H7 (cell line): ENCODE measurements at regions not wholly inside any gene's neighbourhood (a gene's known extent, or its start where the extent isn't known, plus 50 kb on each side); places are given as distances from the start of the nearest gene placed in this dataset.

Experiments
- DNase-seq: peaks from one replicate; pipeline ENCODE4 v3.0.0; 2012
- H3K27me3 ChIP-seq: 2 replicates; pipeline ENCODE4 v1.6.0; 2011; ENCODE audit warnings: mild to moderate bottlenecking, low read length; ENCODE audit not compliant: control insufficient read depth, insufficient read depth
- H3K36me3 ChIP-seq: replicated peaks from 2 replicates; pipeline ENCODE4 v1.5.1; 2011; ENCODE audit warnings: low read length; ENCODE audit not compliant: control insufficient read depth, insufficient read depth
- H3K4me3 ChIP-seq: 2 replicates; pipeline ENCODE4 v1.5.1; 2011; ENCODE audit warnings: low read depth, mild to moderate bottlenecking, control low read depth, low read length, moderate library complexity; ENCODE audit not compliant: insufficient read depth

- Histone ChIP-seq H3K27me3 (no peaks in the 10 kb centered on the region), H3K36me3 (no peaks in the 10 kb centered on the region)
- no peak for DNase-seq
These were observed 337.9 kb upstream of the EDNRB start for GRCh38 chr13:78256484-78256883.

DNA sequence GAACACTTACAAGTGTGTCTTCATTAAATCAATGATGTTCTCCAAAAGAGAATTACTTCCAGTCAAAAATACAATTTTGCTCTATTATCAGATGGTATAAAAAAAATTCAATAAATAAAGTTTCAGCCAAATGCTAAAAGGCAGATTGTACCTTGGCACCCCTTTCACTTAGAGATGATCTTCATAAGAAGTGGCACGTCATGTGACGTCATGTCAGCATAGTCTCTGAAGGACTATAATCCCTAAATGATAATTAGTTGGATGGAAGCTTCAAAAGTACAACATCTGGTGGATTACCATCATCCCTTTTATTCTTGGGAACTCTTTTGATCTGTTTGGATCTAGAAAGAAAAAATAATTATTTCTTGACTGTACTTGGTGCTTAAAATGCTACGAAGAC is 335.5 kb upstream of the EDNRB start:
- no peak for DNase-seq
- H3K27me3 ChIP-seq: no peaks in the 10 kb centered on the region
- H3K4me3 ChIP-seq: no peak overlapping the region
- no peaks in the 10 kb centered on the region for H3K36me3 ChIP-seq

More at GRCh38 chr13:78256484-78256883, 337.9 kb upstream of the EDNRB start:
- no peak overlapping the region for H3K4me3 ChIP-seq

- no peak overlapping the region for H3K4me3 ChIP-seq
- no peak for DNase-seq
These were observed 328.7 kb upstream of the EDNRB start for GRCh38 chr13:78247362-78247761.

GRCh38 chr13:78241278-78241919 is 322.8 kb upstream of the EDNRB start:
- H3K27me3 ChIP-seq: no peaks in the 10 kb centered on the region
- peak; percentile 13 for DNase-seq
- no peak overlapping the region for H3K4me3 ChIP-seq
- H3K36me3 ChIP-seq: no peaks in the 10 kb centered on the region

More at GRCh38 chr13:78247362-78247761, 328.7 kb upstream of the EDNRB start:
- H3K27me3 ChIP-seq: no peaks in the 10 kb centered on the region
- no peaks in the 10 kb centered on the region for H3K36me3 ChIP-seq

GRCh38 chr13:78239714-78240113 is 321.1 kb upstream of the EDNRB start:
- DNase-seq: no peak
- no peaks in the 10 kb centered on the region for H3K36me3 ChIP-seq

GRCh38 chr13:78238911-78239310 is 320.3 kb upstream of the EDNRB start:
- H3K27me3 ChIP-seq: no peaks in the 10 kb centered on the region
- H3K4me3 ChIP-seq: no peak overlapping the region
- H3K36me3 ChIP-seq: no peaks in the 10 kb centered on the region
- no peak for DNase-seq

More at GRCh38 chr13:78239714-78240113, 321.1 kb upstream of the EDNRB start:
- H3K27me3 ChIP-seq: no peaks in the 10 kb centered on the region
- no peak overlapping the region for H3K4me3 ChIP-seq

- DNase-seq: no peak
- no peaks in the 10 kb centered on the region for H3K36me3 ChIP-seq
- no peak overlapping the region for H3K4me3 ChIP-seq
- H3K27me3 ChIP-seq: no peaks in the 10 kb centered on the region
These were observed 310.3 kb upstream of the EDNRB start for GRCh38 chr13:78228940-78229339.

DNA sequence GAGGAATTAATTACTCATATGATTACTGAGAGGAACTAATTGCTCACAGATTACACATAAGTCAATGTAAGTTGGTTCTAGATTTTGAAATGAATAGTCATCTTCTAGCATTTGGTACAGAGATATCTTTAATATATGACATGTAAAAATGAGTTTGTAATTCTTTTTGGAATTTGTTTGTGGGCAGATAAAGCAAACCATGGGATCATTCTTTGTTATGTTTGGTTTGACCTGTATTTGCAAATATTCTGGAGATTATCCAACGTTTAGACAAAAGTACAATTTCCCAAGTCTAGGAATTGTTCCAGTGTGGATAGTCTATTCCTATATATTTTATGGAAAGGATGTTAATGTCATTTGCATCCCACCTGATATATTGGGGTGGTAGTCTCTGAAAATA is 309.6 kb upstream of the EDNRB start:
- H3K27me3 ChIP-seq: no peaks in the 10 kb centered on the region
- no peak for DNase-seq
- no peaks in the 10 kb centered on the region for H3K36me3 ChIP-seq
- H3K4me3 ChIP-seq: no peak overlapping the region

GRCh38 chr13:78227709-78228108 is 309.1 kb upstream of the EDNRB start:
- Histone ChIP-seq H3K36me3 (no peaks in the 10 kb centered on the region), H3K27me3 (no peaks in the 10 kb centered on the region), H3K4me3 (no peak overlapping the region)
- no peak for DNase-seq

DNA sequence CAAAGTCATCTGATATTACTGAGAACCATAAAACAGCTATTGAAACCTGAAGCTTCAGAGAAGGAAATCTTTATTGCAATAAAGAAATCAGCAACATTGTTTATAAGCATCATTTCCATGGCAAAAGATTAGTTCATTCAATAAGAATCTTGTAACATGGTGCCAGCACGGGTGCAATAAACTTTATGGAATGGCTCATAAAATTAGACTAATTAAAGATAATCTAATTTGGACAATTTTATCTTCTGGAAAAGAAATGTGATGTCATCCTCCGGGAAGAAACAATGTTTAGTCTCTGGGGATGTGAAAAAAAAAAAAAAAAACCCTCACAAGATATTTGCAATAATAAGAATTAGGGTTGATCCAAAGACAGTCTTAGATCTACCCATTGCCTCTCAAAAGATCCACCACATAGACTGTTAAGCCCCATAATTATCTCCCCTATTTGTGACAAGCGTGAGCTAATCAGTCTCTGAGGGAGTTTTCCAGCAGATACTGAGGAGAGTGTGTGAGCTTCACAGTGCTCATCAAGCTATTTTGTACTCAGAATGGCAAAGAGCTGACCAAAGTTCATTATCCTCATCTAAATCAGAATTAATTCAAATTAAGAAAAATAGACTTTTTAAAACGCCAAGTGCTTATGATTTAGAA is 297.0 kb upstream of the EDNRB start:
- H3K36me3 ChIP-seq: no peaks in the 10 kb centered on the region
- DNase-seq: no peak
- H3K27me3 ChIP-seq: no peaks in the 10 kb centered on the region
- H3K4me3 ChIP-seq: no peak overlapping the region

- no peak for DNase-seq
- Histone ChIP-seq H3K4me3 (no peak overlapping the region), H3K27me3 (no peaks in the 10 kb centered on the region), H3K36me3 (no peaks in the 10 kb centered on the region)
These were observed 282.8 kb upstream of the EDNRB start for GRCh38 chr13:78201411-78201810.

DNA sequence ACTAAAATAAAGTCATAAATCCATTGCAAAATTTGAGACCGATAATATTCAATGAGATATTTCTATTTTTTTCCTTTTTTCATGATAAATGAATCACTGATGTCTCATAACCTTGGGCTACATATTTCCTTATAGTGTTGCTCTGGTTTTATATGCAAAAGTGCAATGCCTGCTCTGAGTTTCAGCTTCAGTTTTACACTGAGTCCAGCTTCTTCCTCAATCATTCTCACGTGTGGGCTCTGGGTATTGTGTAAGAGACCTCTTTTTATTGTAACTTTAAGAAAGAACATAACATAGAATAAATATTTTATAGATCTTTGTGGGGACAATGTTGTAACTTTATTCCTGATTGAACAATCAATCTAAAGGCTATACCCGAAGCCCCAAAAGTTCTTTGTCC is 280.2 kb upstream of the EDNRB start:
- no peak for DNase-seq
- Histone ChIP-seq H3K36me3 (no peaks in the 10 kb centered on the region), H3K4me3 (no peak overlapping the region), H3K27me3 (no peaks in the 10 kb centered on the region)

GRCh38 chr13:78198419-78198818 is 279.8 kb upstream of the EDNRB start:
- no peaks in the 10 kb centered on the region for H3K27me3 ChIP-seq
- no peak overlapping the region for H3K4me3 ChIP-seq
- no peaks in the 10 kb centered on the region for H3K36me3 ChIP-seq
- no peak for DNase-seq

DNA sequence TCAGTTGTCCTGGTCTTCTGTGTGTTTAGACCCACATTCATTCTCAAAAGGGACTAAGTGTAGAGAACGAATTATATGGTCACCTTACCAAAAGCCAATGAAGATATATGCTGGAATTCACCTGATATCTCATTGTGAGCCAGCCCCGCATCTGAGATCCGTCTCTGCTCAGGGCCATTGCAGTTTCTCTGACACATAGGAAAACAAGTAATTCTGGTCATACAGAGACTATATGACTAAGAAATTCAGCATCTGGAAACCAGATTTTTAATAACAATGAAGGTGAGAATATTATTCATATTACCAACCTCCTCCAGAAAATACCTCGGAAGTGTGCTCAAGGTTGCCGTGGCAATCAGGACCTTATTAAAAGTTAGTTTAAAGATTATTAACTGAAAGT is 278.6 kb upstream of the EDNRB start:
- Histone ChIP-seq H3K4me3 (no peak overlapping the region), H3K36me3 (no peaks in the 10 kb centered on the region), H3K27me3 (no peaks in the 10 kb centered on the region)
- DNase-seq: no peak

DNA sequence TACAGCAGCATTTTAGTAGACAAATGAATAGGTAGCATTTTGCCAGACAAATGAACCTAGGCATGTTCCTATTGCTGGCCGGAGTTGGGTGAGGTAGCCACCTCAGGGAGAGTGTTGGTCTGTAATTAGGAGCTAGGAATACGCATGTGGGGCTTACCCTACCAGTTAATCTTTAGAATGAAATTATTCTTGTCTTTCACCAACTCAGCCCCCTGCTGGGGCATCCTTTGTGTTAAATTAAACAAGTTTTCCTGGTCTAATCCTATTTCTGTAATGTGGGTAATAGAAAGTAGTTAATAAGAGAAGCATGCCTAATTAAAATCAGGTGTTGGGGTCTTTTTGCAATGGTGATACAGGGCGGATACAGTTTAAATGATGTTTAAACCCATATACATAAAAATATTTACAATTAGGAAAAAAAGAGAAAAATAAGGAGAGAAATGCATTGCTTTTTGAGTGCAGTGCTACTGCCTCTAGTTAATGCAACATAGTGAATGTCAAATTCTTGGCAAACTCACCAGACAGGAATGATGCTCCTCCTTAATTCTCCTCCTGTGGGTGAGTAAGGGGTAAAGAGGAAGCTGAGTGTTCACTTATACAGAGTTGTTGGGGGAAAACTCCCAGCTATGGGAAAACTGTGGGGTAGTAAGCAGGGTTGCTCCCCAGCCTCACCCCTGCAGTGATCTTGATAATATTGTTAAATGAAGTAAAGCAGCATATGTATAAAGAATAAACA is 276.4 kb upstream of the EDNRB start:
- no peaks in the 10 kb centered on the region for H3K36me3 ChIP-seq
- no peak overlapping the region for H3K4me3 ChIP-seq
- DNase-seq: no peak
- no peaks in the 10 kb centered on the region for H3K27me3 ChIP-seq
